Mesendoderm (in vitro differentiated cells): ENCODE measurements at regions not wholly inside any gene's neighbourhood (a gene's known extent, or its start where the extent isn't known, plus 50 kb on each side); places are given as distances from the start of the nearest gene placed in this dataset.

Experiments
- DNase-seq: peaks from one replicate; pipeline ENCODE4 v3.0.0; 2013
- H2AK5ac ChIP-seq: 2 replicates; pipeline ENCODE4 v1.6.1; 2013; ENCODE audit warnings: low read length, inconsistent platforms
- H2BK120ac ChIP-seq: 2 replicates; pipeline ENCODE4 v1.6.1; 2013; ENCODE audit warnings: low read depth, mild to moderate bottlenecking, low read length, moderate library complexity, mixed read lengths
- H2BK15ac ChIP-seq: replicated peaks from 2 replicates; pipeline ENCODE4 v1.6.1; 2013; ENCODE audit warnings: low read depth, mild to moderate bottlenecking, moderate library complexity
- H2BK5ac ChIP-seq: 2 replicates; pipeline ENCODE4 v1.6.1; 2013; ENCODE audit warnings: low read length, inconsistent platforms
- H3K18ac ChIP-seq: 2 replicates; pipeline ENCODE4 v1.6.1; 2013; ENCODE audit warnings: mild to moderate bottlenecking, low read length, mixed read lengths
- H3K23ac ChIP-seq: one replicate; pipeline ENCODE4 v1.6.1; 2013; ENCODE audit warnings: low read length
- H3K27ac ChIP-seq: 2 replicates; pipeline ENCODE4 v1.5.1; 2013; ENCODE audit warnings: low read depth, mild to moderate bottlenecking, inconsistent platforms, low read length, moderate library complexity
- H3K27me3 ChIP-seq: 2 replicates; pipeline ENCODE4 v1.6.1; 2013; ENCODE audit warnings: low read length, control low read depth, mild to moderate bottlenecking, inconsistent platforms; ENCODE audit not compliant: insufficient read depth, poor library complexity
- H3K36me3 ChIP-seq: 2 replicates; pipeline ENCODE4 v1.6.1; 2013; ENCODE audit warnings: low read length, inconsistent platforms; ENCODE audit not compliant: control insufficient read depth, insufficient read depth
- H3K4ac ChIP-seq: one replicate; pipeline ENCODE4 v1.6.1; 2013; ENCODE audit warnings: low read depth, mild to moderate bottlenecking, low read length, moderate library complexity
- H3K4me1 ChIP-seq: 2 replicates; pipeline ENCODE4 v1.6.1; 2013; ENCODE audit warnings: low read depth, low read length, inconsistent platforms; ENCODE audit not compliant: control insufficient read depth
- H3K4me2 ChIP-seq: 2 replicates; pipeline ENCODE4 v1.6.1; 2013; ENCODE audit warnings: low read length
- H3K4me3 ChIP-seq: 2 replicates; pipeline ENCODE4 v1.5.1; 2013; ENCODE audit warnings: mild to moderate bottlenecking, low read length
- H3K56ac ChIP-seq: one replicate; pipeline ENCODE4 v1.6.1; 2013; ENCODE audit warnings: low read length
- H3K79me1 ChIP-seq: 2 replicates; pipeline ENCODE4 v1.6.1; 2013; ENCODE audit warnings: low read length, inconsistent platforms
- H3K79me2 ChIP-seq: 2 replicates; pipeline ENCODE4 v1.6.1; 2013; ENCODE audit warnings: mild to moderate bottlenecking, low read length; ENCODE audit not compliant: control insufficient read depth, insufficient read depth
- H3K9ac ChIP-seq: 2 replicates; pipeline ENCODE4 v1.6.1; 2013; ENCODE audit warnings: low read length, inconsistent platforms
- H4K5ac ChIP-seq: one replicate; pipeline ENCODE4 v1.6.1; 2013; ENCODE audit warnings: low read length
- H4K8ac ChIP-seq: one replicate; pipeline ENCODE4 v1.6.1; 2013; ENCODE audit warnings: low read depth, mild to moderate bottlenecking, control low read depth, low read length, moderate library complexity
- WGBS: extraction: QIAGEN DNeasy Blood & Tissue Kit; methylation state at CpG from one replicate; pipeline ENCODE4 v1.1.7; 2013; ENCODE audit warnings: low lambda C conversion rate, missing lambda C conversion rate; ENCODE audit not compliant: insufficient coverage; ENCODE audit errors: extremely low coverage; 5-methylcytosine and 5-hydroxymethylcytosine counted together

DNA sequence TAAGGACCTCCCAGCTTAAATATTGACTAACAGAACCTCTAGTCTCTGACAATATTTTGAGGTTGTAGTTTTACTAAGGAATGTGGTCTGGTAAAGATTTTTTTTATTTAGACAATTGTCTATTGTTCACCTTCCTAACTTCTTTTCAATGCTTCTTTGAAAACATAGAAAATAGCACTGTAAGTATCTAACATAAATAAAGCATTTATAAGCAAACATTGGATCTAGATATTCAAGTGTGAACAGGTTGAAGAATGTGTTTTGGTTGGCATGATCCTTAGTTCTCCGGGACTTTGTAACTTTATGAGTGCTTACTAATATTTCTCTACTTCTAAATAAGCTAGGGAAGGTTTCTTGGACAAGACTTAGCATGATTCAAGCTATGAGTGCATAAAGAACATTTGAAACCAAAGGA is 285.4 kb upstream of the ARSJ start:
- H3K56ac ChIP-seq = no peak overlapping the region
- no peak overlapping the region for H3K4me2 ChIP-seq
- no peak overlapping the region for H2BK120ac ChIP-seq
- no peaks in the 10 kb centered on the region for H3K27me3 ChIP-seq
- no peak overlapping the region for H2BK5ac ChIP-seq
- H3K18ac ChIP-seq = no peak overlapping the region
- no peak overlapping the region for H4K8ac ChIP-seq
- no peaks in the 10 kb centered on the region for H3K4me1 ChIP-seq
- H3K79me2 ChIP-seq = no peaks in the 10 kb centered on the region
- no peak overlapping the region for H3K4ac ChIP-seq
- WGBS = no CpG with 5 or more reads among the region's 1 CpG
- H3K23ac ChIP-seq = no peak overlapping the region
- no peak overlapping the region for H4K5ac ChIP-seq
- H3K27ac ChIP-seq = no peak overlapping the region
- no peak overlapping the region for H3K4me3 ChIP-seq
- H3K79me1 ChIP-seq = no peaks in the 10 kb centered on the region
- H3K9ac ChIP-seq = no peak overlapping the region
- no peaks in the 10 kb centered on the region for H3K36me3 ChIP-seq
- H2AK5ac ChIP-seq = no peak overlapping the region
- no peak for DNase-seq
- no peak overlapping the region for H2BK15ac ChIP-seq

DNA sequence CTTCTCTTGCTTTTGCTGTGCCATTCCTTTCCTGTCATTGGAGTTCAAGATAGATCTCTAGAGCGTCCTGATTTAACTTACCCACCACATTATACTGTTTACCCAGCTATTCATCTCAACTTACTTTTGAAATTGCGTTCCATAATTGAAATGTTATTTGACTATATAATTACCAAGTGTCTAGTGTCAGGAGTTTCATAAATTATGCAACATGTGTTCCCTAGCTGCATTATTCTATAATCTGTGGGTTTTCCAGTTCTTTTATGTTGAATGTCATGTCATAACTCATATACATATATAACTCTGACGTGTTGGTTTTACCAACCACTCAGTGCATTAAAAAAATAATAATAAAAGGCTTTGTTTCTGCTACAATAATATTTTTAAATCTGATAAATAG is 285.9 kb upstream of the ARSJ start:
- no peak for DNase-seq

DNA sequence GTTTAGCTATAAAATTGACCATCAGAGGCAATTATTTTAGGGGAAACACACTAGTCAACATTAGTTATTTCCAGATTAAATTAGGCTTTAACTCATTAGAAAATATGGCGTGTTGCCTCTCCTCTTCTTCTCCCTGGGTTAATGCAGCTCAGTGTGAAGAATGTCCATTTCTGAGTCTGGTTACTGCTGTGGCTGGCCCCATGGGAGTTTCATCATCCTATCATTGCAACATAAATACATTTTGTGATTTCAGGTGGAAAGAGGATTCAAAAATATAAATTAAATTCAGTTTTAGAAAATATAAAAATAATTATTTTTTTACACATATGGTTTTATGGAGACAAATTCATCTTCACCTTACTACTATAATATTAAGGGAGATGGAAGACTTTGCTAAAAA is 288.5 kb upstream of the ARSJ start:
- Histone ChIP-seq H4K5ac (no peak overlapping the region), H3K27ac (no peak overlapping the region), H3K4me2 (no peak overlapping the region), H3K4ac (no peak overlapping the region), H3K23ac (no peak overlapping the region), H3K79me1 (no peaks in the 10 kb centered on the region), H3K27me3 (no peaks in the 10 kb centered on the region), H3K79me2 (no peaks in the 10 kb centered on the region), H4K8ac (no peak overlapping the region), H2BK5ac (no peak overlapping the region), H2BK15ac (no peak overlapping the region), H3K18ac (no peak overlapping the region), H3K56ac (no peak overlapping the region), H3K9ac (no peak overlapping the region), H3K4me1 (no peaks in the 10 kb centered on the region), H2AK5ac (no peak overlapping the region), H2BK120ac (no peak overlapping the region), H3K4me3 (no peak overlapping the region), H3K36me3 (no peaks in the 10 kb centered on the region)
- WGBS = no CpG with 5 or more reads among the region's 1 CpG
- no peak for DNase-seq

More for the DNA sequence above, 285.9 kb upstream of the ARSJ start:
- Histone ChIP-seq H2BK15ac (no peak overlapping the region), H3K79me1 (no peaks in the 10 kb centered on the region), H3K27ac (no peak overlapping the region), H3K4me2 (no peak overlapping the region), H3K4ac (no peak overlapping the region), H3K18ac (no peak overlapping the region), H4K8ac (no peak overlapping the region), H3K4me3 (no peak overlapping the region), H2AK5ac (no peak overlapping the region), H3K27me3 (no peaks in the 10 kb centered on the region), H3K23ac (no peak overlapping the region), H3K79me2 (no peaks in the 10 kb centered on the region), H3K56ac (no peak overlapping the region), H4K5ac (no peak overlapping the region), H2BK5ac (no peak overlapping the region), H2BK120ac (no peak overlapping the region), H3K9ac (no peak overlapping the region), H3K36me3 (no peaks in the 10 kb centered on the region), H3K4me1 (no peaks in the 10 kb centered on the region)
- WGBS = no CpG with 5 or more reads among the region's 3 CpGs

DNA sequence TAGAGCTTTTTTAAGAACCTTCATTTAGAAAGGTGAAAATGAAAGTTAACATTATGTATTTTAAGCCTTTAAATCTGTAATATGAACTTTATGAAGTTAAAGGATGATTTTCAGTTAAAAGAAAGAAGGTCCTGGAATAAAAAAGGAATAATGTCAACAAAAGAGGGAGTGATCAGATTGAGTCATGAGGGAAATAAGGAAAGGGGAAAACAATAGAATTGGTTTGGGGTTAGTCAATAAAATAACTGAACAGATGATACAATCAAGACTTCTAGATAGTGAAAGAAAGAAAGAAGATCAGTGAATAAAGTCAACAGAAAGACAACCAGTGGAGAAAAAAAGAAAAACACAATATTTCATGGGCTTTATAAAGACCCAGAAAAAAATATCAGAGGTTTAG is 291.6 kb upstream of the ARSJ start:
- no peak overlapping the region for H3K56ac ChIP-seq
- no peak for DNase-seq
- no peaks in the 10 kb centered on the region for H3K79me1 ChIP-seq
- no peak overlapping the region for H2BK5ac ChIP-seq
- H4K8ac ChIP-seq = no peak overlapping the region
- no peak overlapping the region for H3K18ac ChIP-seq
- no peaks in the 10 kb centered on the region for H3K27me3 ChIP-seq
- no peak overlapping the region for H2AK5ac ChIP-seq
- no peak overlapping the region for H3K23ac ChIP-seq
- no peak overlapping the region for H3K27ac ChIP-seq
- H4K5ac ChIP-seq = no peak overlapping the region
- no peaks in the 10 kb centered on the region for H3K4me1 ChIP-seq
- H3K4me3 ChIP-seq = no peak overlapping the region
- no peak overlapping the region for H2BK15ac ChIP-seq
- H3K4me2 ChIP-seq = no peak overlapping the region
- H3K9ac ChIP-seq = no peak overlapping the region
- no peak overlapping the region for H2BK120ac ChIP-seq
- H3K36me3 ChIP-seq = no peaks in the 10 kb centered on the region
- no peaks in the 10 kb centered on the region for H3K79me2 ChIP-seq
- no peak overlapping the region for H3K4ac ChIP-seq

DNA sequence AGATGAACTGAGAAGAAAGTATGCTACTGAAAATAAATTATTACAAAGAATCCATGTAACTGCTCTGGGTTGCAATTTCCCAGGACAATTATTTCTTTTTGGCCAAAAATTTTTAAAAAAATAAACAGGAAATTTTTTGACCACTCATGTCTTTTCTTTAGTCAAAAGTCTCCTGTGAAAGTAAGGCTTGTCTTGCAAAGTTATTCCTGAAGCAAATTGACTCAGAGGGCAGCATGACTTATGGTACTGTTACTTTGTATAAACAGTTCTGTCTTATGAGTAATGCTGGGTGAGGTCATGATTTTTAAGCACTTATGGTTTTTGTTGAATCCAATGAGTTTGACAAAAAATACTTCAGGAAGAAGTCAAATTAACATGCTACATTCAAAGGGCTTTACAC is 292.8 kb upstream of the ARSJ start:
- Histone ChIP-seq H2BK120ac (no peak overlapping the region), H4K8ac (no peak overlapping the region), H3K56ac (no peak overlapping the region), H3K23ac (no peak overlapping the region), H2BK5ac (no peak overlapping the region), H4K5ac (no peak overlapping the region), H3K79me1 (no peaks in the 10 kb centered on the region), H3K27ac (no peak overlapping the region), H3K4me1 (no peaks in the 10 kb centered on the region), H3K36me3 (no peaks in the 10 kb centered on the region), H3K79me2 (no peaks in the 10 kb centered on the region), H3K4me3 (no peak overlapping the region), H3K4me2 (no peak overlapping the region), H3K9ac (no peak overlapping the region), H2AK5ac (no peak overlapping the region), H3K4ac (no peak overlapping the region), H3K18ac (no peak overlapping the region), H3K27me3 (no peaks in the 10 kb centered on the region), H2BK15ac (no peak overlapping the region)
- DNase-seq = no peak

DNA sequence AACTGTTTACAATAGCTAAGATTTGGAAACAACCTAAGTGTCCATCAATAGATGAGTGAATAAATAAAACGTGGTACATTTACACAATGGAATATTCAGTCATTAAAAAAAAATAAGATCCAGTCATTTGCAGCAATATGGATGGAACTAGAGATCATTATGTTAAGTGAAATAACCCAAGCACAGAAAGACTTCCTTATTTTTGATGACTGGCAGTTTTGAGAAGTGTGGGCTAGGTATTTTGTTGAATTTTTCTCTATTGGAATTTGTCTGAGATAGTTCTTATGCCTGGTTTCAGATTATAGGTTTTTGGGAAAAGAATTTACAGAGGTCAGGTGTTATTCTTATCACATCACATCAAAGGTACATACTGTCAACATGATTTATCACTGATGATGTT is 293.8 kb upstream of the ARSJ start:
- no peaks in the 10 kb centered on the region for H3K79me2 ChIP-seq
- no peak overlapping the region for H3K56ac ChIP-seq
- H3K79me1 ChIP-seq = no peaks in the 10 kb centered on the region
- H2BK120ac ChIP-seq = no peak overlapping the region
- H3K4me2 ChIP-seq = no peak overlapping the region
- H3K27me3 ChIP-seq = no peaks in the 10 kb centered on the region
- no peak overlapping the region for H3K9ac ChIP-seq
- no peak for DNase-seq
- no peak overlapping the region for H2BK15ac ChIP-seq
- H4K5ac ChIP-seq = no peak overlapping the region
- WGBS = no CpG with 5 or more reads among the region's 1 CpG
- H3K36me3 ChIP-seq = no peaks in the 10 kb centered on the region
- H3K23ac ChIP-seq = no peak overlapping the region
- no peaks in the 10 kb centered on the region for H3K4me1 ChIP-seq
- no peak overlapping the region for H3K4me3 ChIP-seq
- H3K27ac ChIP-seq = no peak overlapping the region
- H4K8ac ChIP-seq = no peak overlapping the region
- no peak overlapping the region for H2AK5ac ChIP-seq
- H3K18ac ChIP-seq = no peak overlapping the region
- no peak overlapping the region for H3K4ac ChIP-seq
- no peak overlapping the region for H2BK5ac ChIP-seq
